HG02642 (cell line): ENCODE measurements at regions not wholly inside any gene's neighbourhood (a gene's known extent, or its start where the extent isn't known, plus 50 kb on each side); places are given as distances from the start of the nearest gene placed in this dataset.
"Not testable (repeated sequence)": the region's sequence is repeated elsewhere in the genome, so short reads cannot be mapped to it uniquely, and the experiment has no call there.

Experiments used
- ATAC-seq: cut with Tn5 transposase; IDR thresholded peaks from one replicate; pipeline ENCODE4 v1.9.1; 2021; ENCODE audit warnings: mild to moderate bottlenecking; ENCODE audit not compliant: unreplicated experiment, poor library complexity

GRCh38 chr12:126425264-126425663 lies 1360.0 kb downstream of the AACS start:
- ATAC-seq = no peak

GRCh38 chr12:126428769-126429168 lies 1363.5 kb downstream of the AACS start:
- ATAC-seq = no peak

GRCh38 chr12:126430921-126431320 lies 1365.7 kb downstream of the AACS start:
- no peak for ATAC-seq

GRCh38 chr12:126431767-126432166 lies 1366.5 kb downstream of the AACS start:
- no peak for ATAC-seq

GRCh38 chr12:126432780-126433179 lies 1367.5 kb downstream of the AACS start:
- no peak for ATAC-seq

- no peak for ATAC-seq
These were observed 1369.3 kb downstream of the AACS start for GRCh38 chr12:126434412-126434985.

- ATAC-seq = no peak
These were observed 1370.8 kb downstream of the AACS start for GRCh38 chr12:126436041-126436440.

GRCh38 chr12:126437934-126438333 lies 1372.7 kb downstream of the AACS start:
- no peak for ATAC-seq

- ATAC-seq = no peak
These were observed 1378.7 kb downstream of the AACS start for GRCh38 chr12:126443977-126444376.

- no peak for ATAC-seq
These were observed 1382.1 kb downstream of the AACS start for GRCh38 chr12:126447346-126447745.

GRCh38 chr12:126451809-126452208 lies 1386.6 kb downstream of the AACS start:
- no peak for ATAC-seq

- ATAC-seq = not testable (repeated sequence)
These were observed 1387.5 kb downstream of the AACS start for GRCh38 chr12:126452686-126453085.

- ATAC-seq = no peak
These were observed 1389.3 kb downstream of the AACS start for GRCh38 chr12:126454581-126454980.

- ATAC-seq = no peak
These were observed 1392.5 kb downstream of the AACS start for GRCh38 chr12:126457776-126458175.

- no peak for ATAC-seq
These were observed 1398.9 kb downstream of the AACS start for GRCh38 chr12:126464153-126464552.

- ATAC-seq = no peak
These were observed 1404.0 kb downstream of the AACS start for GRCh38 chr12:126469211-126469610.

- ATAC-seq = no peak
These were observed 1409.5 kb downstream of the AACS start for GRCh38 chr12:126474703-126475102.

- no peak for ATAC-seq
These were observed 1415.2 kb downstream of the AACS start for GRCh38 chr12:126480451-126480850.

- no peak for ATAC-seq
These were observed 1416.5 kb downstream of the AACS start for GRCh38 chr12:126481688-126482087.

- ATAC-seq = no peak
These were observed 1417.1 kb downstream of the AACS start for GRCh38 chr12:126482238-126482889.

- no peak for ATAC-seq
These were observed 1418.2 kb downstream of the AACS start for GRCh38 chr12:126483145-126484068.
